ENCODE measurements at regions not wholly inside any gene's neighbourhood (a gene's known extent, or its start where the extent isn't known, plus 50 kb on each side); places are given as distances from the start of the nearest gene placed in this dataset.

GRCh38 chr1:195761104-195761503 is 847.1 kb downstream of the KCNT2 start:
- TF ChIP-seq CTCF (conservative IDR thresholded peaks at IDR 0.05; ENCODE audit: low read length) (no peak), EZH2phosphoT487 (IDR thresholded peaks at IDR 0.05; ENCODE audit: borderline replicate concordance, low read depth, low read length) (no peak)
